AG04450 (cell line): ENCODE measurements at regions not wholly inside any gene's neighbourhood (a gene's known extent, or its start where the extent isn't known, plus 50 kb on each side); places are given as distances from the start of the nearest gene placed in this dataset.
"Not testable (repeated sequence)": the region's sequence is repeated elsewhere in the genome, so short reads cannot be mapped to it uniquely, and the experiment has no call there.

Experiments used
- CTCF ChIA-PET: fragments of 300-600, 350-600 bp; formaldehyde crosslinking; extraction: SDS; loops from one replicate; lab custom pipeline; 2022; ENCODE audit warnings: antibody characterized with exemption, inconsistent platforms; lab: Charles Lee
- POLR2A ChIA-PET: fragments of 350-600 bp; formaldehyde crosslinking; extraction: SDS; loops from one replicate; lab custom pipeline; 2021; ENCODE audit warnings: antibody characterized with exemption, inconsistent platforms; lab: Yijun Ruan, JAX
- DNase-seq: peaks from one replicate; pipeline ENCODE4 v3.0.0-alpha.2; 2011; ENCODE audit warnings: low read depth, low spot score
- H3K27ac ChIP-seq: one replicate; pipeline ENCODE4 v1.5.1; 2012; ENCODE audit warnings: low read depth, low read length, control low read depth
- H3K27me3 ChIP-seq: one replicate; pipeline ENCODE4 v1.6.0; 2012; ENCODE audit warnings: low read length; ENCODE audit not compliant: control insufficient read depth, insufficient read depth
- H3K4me3 ChIP-seq: 2 replicates; pipeline ENCODE4 v1.5.1; 2011; ENCODE audit warnings: mild to moderate bottlenecking, low read depth, low read length, control low read depth
- H3K9me3 ChIP-seq: 2 replicates; pipeline ENCODE4 v1.5.1; 2012; ENCODE audit warnings: low read length; ENCODE audit not compliant: control insufficient read depth, insufficient read depth

DNA sequence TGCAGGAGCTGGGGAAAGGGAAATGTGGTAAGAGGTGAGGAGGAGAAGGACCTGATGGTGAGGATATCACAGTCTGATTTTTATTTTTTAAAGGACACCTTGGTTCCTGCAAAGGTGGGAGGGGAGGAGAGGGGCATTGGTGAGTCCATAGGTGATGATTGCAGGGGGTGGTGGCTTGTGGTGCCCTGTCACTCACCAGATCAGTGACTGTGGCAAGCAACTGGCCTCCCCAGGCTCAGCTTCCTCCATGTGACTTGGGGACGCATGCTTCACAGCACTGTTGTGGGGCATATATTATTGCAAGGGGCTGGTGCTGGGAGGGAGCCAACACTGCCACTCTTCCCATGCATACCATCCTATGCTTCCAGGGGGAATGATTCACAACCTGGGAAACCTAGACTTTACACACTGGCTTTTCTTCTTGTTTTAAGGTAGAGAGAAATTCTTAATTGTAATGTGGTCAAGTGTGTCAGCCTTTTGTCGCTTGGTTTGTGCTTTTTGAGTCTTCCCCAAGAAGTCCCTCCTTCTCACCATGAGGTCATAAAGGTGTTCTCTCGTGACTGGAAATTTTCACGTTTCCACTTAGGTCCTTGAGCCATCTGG lies 106.8 kb upstream of the PLGLB2 start:
- H3K9me3 ChIP-seq, H3K4me3 ChIP-seq, H3K27me3 ChIP-seq, DNase-seq, CTCF ChIA-PET, POLR2A ChIA-PET, H3K27ac ChIP-seq: not testable (repeated sequence)

DNA sequence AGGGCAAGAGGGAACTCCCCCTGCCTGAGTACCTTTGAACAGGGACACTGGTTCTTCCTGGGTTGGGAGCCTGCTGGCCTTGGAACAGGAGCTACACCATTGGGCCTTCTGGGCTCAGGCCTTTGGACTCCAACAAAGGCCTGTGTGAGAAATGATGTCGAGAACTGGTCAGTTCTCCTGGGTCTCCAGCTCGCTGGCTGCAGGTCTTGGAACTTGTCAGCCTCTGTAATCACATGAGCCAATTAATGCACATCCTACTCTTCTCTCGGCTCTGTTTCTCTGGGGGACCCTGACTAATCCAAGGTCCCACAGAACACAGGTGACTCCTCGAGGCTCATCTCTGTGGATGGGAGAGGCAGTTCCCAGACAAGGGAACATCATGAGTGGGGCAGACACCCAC lies 104.7 kb upstream of the PLGLB2 start:
- DNase-seq, H3K27ac ChIP-seq, H3K27me3 ChIP-seq, H3K4me3 ChIP-seq, H3K9me3 ChIP-seq, CTCF ChIA-PET, POLR2A ChIA-PET: not testable (repeated sequence)

DNA sequence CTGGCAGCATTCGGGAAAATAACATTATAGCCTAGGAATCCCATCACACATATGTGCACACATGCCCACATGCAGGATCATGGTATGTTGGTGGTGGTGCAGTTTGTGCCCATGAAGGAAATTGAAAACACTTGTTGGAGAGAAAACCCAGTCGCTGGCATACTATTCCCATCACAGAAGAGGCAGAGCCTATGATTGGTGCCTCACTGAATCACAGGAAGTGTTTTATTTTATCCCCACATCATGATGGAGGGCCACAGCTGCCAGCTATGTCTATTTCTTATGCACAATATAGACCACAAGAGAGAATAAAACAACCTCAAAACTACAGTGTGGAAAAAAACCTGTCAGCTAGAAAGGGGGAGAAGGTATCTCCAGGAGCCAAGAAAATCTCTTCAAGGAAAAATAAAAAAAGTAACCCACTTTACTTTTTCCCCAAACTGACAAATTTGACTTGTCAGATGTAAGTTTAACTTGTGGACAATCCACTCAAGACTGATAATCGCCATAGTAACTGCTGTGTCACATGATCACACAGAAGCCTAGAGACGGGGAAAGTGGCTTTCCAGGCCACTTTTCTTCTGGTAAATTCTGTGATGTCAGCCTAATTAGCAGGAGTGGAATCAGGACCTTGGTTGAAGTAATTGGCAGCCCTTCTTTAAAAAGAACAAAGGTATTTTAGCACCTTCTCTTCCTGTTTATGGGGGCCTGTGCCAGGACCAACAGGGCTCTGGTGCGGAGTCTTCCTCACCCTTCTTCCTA lies 100.0 kb upstream of the PLGLB2 start:
- CTCF ChIA-PET, H3K27ac ChIP-seq, POLR2A ChIA-PET, DNase-seq, H3K9me3 ChIP-seq, H3K27me3 ChIP-seq, H3K4me3 ChIP-seq: not testable (repeated sequence)

DNA sequence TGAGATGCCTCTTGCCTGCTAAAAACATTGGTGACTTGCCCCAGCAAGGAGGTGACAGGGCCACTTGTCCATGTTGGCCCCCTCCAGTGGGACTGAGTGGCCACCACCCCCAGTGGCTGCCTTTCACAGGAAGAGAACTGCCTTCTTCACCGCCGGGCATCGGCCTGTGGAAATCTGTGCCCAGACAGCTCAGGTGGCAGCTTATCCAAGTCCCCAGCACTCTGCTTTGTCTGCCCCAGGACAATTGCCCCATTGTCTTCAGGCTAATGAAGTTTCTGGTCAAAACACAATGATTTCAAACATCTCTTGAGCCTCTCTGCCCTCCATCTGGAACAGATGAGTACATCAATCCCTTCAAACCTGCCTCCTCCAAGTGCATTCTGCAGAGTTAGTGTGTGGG lies 99.1 kb upstream of the PLGLB2 start:
- CTCF ChIA-PET, H3K4me3 ChIP-seq, H3K9me3 ChIP-seq, H3K27ac ChIP-seq, H3K27me3 ChIP-seq, POLR2A ChIA-PET, DNase-seq: not testable (repeated sequence)

DNA sequence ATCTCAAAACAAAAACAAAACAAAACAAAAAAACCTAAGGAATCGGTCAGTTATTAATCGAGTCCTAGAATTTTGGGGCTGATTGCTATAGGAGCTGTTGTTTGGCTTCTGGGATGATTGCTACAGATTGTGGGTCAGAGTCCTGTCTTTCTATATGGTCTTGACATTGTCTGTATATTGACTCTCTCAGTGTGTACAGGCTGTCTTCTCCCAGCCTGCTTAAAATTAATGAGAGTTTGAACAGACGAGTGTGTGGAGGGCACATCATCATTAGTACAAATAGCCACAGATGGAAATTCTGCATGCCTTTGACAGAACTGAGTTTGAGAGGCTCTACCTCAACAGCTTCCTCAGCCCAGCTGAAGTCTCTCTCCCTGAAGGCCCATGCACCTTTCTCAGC lies 98.0 kb upstream of the PLGLB2 start:
- H3K9me3 ChIP-seq, POLR2A ChIA-PET, CTCF ChIA-PET, H3K4me3 ChIP-seq, H3K27ac ChIP-seq, H3K27me3 ChIP-seq, DNase-seq: not testable (repeated sequence)

DNA sequence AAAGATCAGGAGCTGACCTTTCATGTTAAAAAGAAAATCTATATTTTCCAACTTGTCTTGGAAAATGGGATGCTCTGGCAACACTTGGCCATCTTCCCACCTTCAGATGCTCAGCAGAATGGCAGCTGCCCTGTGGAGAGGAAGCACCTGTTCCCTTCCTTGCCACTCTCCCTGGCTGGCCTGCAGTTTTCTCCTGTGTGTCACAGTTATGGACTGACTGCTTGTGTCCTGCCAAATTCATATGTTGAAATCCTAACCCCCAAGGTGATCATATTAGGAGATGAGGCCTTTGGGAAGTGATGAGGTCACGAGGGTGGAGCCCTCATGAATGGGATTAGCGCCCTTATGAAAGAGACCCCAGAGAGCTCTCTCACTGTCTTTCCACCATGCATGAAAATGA lies 97.0 kb upstream of the PLGLB2 start:
- CTCF ChIA-PET, H3K27me3 ChIP-seq, H3K4me3 ChIP-seq, H3K27ac ChIP-seq, H3K9me3 ChIP-seq, POLR2A ChIA-PET, DNase-seq: not testable (repeated sequence)

DNA sequence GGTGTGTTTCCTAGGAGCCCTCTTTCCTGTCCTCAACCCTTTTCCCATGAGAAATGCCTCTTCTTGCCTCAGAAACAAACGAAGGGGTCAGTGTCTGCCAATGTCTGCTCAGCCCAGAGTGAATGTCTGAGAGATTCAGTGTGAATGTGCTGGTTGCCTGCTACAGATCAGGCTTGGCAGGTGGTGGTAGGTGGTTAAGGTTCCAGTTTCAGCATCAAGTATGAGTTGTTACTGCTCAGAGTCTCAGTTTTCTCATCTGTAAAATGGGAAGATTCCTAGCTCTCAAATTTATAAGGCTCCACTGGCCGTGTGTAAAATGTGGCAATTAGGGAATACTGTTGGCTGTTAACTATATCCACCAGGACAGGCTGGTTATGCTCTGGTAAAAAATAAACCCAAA lies 96.3 kb upstream of the PLGLB2 start:
- H3K27me3 ChIP-seq, POLR2A ChIA-PET, H3K9me3 ChIP-seq, H3K4me3 ChIP-seq, H3K27ac ChIP-seq, DNase-seq, CTCF ChIA-PET: not testable (repeated sequence)

DNA sequence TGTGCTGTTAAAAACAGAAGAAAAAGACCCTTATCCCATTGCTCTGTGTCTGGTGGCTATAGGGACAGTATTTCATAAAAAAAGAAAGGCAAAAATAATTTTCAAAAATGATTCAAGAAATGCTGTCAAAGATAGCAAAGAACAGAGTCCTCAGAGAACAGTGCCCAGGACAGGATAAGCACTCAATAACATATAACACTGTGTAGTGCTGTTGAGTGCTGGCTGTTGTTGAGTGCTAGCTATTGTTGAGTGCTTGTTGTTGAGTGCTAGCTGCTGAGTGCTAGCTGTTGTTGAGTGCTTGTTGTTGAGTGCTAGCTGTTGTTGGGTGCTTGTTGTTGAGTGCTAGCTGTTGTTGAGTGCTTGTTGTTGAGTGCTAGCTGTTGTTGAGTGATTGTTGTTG lies 94.5 kb upstream of the PLGLB2 start:
- H3K9me3 ChIP-seq, DNase-seq, CTCF ChIA-PET, POLR2A ChIA-PET, H3K4me3 ChIP-seq, H3K27me3 ChIP-seq, H3K27ac ChIP-seq: not testable (repeated sequence)

DNA sequence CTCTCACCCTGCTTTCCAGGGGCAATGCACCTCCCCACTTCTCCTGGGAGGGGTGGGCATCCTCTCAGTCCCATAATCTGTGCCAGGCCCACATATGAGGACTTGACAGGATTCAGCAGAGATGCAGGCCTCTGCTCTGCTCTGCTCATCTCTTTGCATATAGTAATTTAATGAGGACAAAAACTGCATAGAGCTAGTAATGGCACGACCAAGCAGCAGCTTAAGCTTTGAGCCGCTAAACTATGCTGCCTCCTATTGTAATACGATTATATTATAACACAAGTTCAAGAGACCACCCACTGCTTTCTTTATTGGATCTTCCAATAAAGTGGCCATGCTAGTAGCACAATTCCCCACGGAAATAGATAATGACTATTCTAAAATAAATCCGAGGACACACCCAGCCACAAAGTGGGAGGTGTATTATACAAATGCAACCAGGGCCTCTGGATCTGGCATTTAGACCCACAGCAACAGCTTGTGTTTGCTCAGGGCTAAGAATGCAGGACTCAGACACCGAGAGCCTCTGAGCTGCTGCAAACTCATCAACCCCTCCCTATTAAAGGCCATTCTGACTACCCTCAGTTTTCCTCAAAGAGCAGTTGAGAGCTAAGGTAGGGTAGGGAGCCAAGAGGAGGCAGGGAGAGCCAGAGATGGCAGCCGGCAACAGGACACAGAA lies 93.6 kb upstream of the PLGLB2 start:
- CTCF ChIA-PET, H3K4me3 ChIP-seq, H3K27me3 ChIP-seq, H3K27ac ChIP-seq, POLR2A ChIA-PET, H3K9me3 ChIP-seq, DNase-seq: not testable (repeated sequence)

DNA sequence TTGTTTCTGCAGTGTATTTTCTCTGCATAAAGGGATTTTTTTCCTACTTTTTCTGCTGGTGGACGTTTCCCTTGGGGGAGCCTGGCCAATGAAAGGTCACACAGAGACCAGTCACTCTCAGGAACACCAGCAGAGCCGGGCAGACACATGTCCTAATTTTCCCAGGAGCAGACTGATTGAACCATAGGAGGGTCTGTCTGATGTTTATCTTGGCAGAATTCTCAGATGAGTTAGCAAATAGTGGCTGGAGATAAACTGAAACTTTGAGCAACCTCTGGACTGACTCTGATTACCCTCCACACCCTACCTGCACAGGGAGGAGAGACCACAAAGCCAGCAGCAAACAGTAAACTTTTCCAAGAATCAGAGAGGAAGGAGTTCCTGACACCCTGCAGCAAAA lies 90.0 kb upstream of the PLGLB2 start:
- H3K9me3 ChIP-seq, CTCF ChIA-PET, DNase-seq, H3K27ac ChIP-seq, POLR2A ChIA-PET, H3K4me3 ChIP-seq, H3K27me3 ChIP-seq: not testable (repeated sequence)

DNA sequence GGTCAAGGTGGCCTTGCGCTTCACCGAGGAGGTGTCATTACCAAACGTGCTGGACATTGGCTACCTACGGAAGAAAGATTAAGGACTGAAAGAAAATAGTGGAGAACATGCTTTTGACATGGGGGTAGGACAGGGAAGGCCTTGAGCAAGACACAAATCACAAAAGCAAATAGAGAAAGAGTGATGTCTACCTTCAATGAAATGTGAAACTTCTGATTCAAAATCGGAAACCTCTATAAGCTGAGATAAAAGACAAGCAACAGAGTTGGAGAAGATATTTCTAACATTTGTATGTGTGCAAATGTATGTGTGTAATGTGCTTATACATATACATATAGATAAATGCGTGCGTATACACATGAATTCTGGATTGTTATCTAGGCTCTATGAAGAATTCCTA lies 89.5 kb upstream of the PLGLB2 start:
- H3K4me3 ChIP-seq, DNase-seq, H3K27ac ChIP-seq, CTCF ChIA-PET, POLR2A ChIA-PET, H3K27me3 ChIP-seq, H3K9me3 ChIP-seq: not testable (repeated sequence)

DNA sequence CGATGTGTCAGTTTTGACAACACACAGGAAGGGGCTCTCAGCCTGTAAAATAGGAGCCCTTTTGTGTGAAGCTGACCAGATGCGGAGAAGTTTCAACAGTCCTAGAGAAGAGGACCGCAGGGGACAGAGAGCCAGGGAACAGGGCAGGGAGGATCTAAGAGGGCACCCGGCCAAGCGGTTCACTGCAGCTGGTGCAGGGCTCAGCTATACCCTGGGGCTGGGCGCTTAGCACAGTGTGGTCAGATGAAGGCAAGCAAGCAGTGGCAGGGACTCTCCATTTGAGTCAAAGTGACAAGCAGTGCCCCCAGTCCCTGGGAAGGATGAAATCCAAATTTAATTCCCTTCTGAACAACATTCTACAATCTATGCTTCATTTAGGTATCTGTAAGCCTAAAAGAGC lies 88.9 kb upstream of the PLGLB2 start:
- H3K27me3 ChIP-seq, H3K27ac ChIP-seq, H3K4me3 ChIP-seq, POLR2A ChIA-PET, H3K9me3 ChIP-seq, CTCF ChIA-PET, DNase-seq: not testable (repeated sequence)
